CD4-positive, alpha-beta memory T cell (primary cell): ENCODE measurements at regions not wholly inside any gene's neighbourhood (a gene's known extent, or its start where the extent isn't known, plus 50 kb on each side); places are given as distances from the start of the nearest gene placed in this dataset.

ENCODE experiments used
- CTCF ChIA-PET: fragments of 350-600 bp; sonication (Branson Sonifier 250); formaldehyde crosslinking; loops from one replicate; lab custom pipeline; 2021; ENCODE audit warnings: inconsistent platforms; ENCODE audit not compliant: partially characterized antibody; lab: Charles Lee
- POLR2A ChIA-PET: fragments of 350-600 bp; sonication (Branson Sonifier 250); formaldehyde crosslinking; loops from one replicate; lab custom pipeline; 2021; ENCODE audit not compliant: partially characterized antibody; lab: Charles Lee
- DNase-seq, 5 donors: peaks; one replicate each; pipeline versions ENCODE4 v3.0.0 to v3.0.0-alpha.2; 2020 to 2022; ENCODE audit warnings: mixed read lengths in 1 of 5
- H3K27ac ChIP-seq: one replicate; pipeline ENCODE4 v1.7.0; 2013; ENCODE audit warnings: low read depth, low read length
- H3K27me3 ChIP-seq: 2 replicates; pipeline ENCODE4 v1.7.0; 2013; ENCODE audit warnings: mild to moderate bottlenecking, low read length, moderate library complexity; ENCODE audit not compliant: insufficient read depth
- H3K36me3 ChIP-seq: 2 replicates; pipeline ENCODE4 v1.7.0; 2013; ENCODE audit warnings: mild to moderate bottlenecking, low read length, moderate library complexity; ENCODE audit not compliant: insufficient read depth
- H3K4me1 ChIP-seq: 2 replicates; pipeline ENCODE4 v1.7.0; 2013; ENCODE audit warnings: mild to moderate bottlenecking, low read length, moderate library complexity; ENCODE audit not compliant: insufficient read depth
- H3K4me3 ChIP-seq, 2 donors: one replicate each; pipeline ENCODE4 v1.7.0; 2013; ENCODE audit warnings: low read length in 2 of 2, mild to moderate bottlenecking in 1 of 2
- H3K9me3 ChIP-seq, 2 donors: one replicate each; pipeline ENCODE4 v1.7.0; 2013; ENCODE audit warnings: low read length in 2 of 2, control low read depth in 1 of 2; ENCODE audit not compliant: control insufficient read depth in 1 of 2
- H3K27ac Mint-ChIP-seq, 7 donors: one replicate each; pipeline ENCODE4 v1.8.0; 2020 to 2021; ENCODE audit warnings: mixed read lengths in 7 of 7, mild to moderate bottlenecking in 6 of 7, inconsistent platforms in 3 of 7, moderate library complexity in 3 of 7
- H3K27me3 Mint-ChIP-seq, 2 donors: one replicate each; pipeline ENCODE4 v1.8.0; 2020 to 2021; ENCODE audit warnings: mixed read lengths in 2 of 2
- H3K36me3 Mint-ChIP-seq, 2 donors: one replicate each; pipeline ENCODE4 v1.8.0; 2020 to 2021; ENCODE audit warnings: mixed read lengths in 2 of 2, inconsistent platforms in 1 of 2, mild to moderate bottlenecking in 1 of 2
- H3K4me1 Mint-ChIP-seq, 4 donors: one replicate each; pipeline ENCODE4 v1.8.0; 2020 to 2021; ENCODE audit warnings: mixed read lengths in 4 of 4, mild to moderate bottlenecking in 1 of 4
- H3K4me3 Mint-ChIP-seq, 8 donors: one replicate each; pipeline ENCODE4 v1.8.0; 2020 to 2021; ENCODE audit warnings: mixed read lengths in 8 of 8, mild to moderate bottlenecking in 7 of 8, moderate library complexity in 6 of 8, inconsistent platforms in 3 of 8
- H3K9me3 Mint-ChIP-seq, 8 donors: one replicate each; pipeline ENCODE4 v1.8.0; 2020 to 2021; ENCODE audit warnings: mixed read lengths in 8 of 8, mild to moderate bottlenecking in 5 of 8, inconsistent platforms in 3 of 8, moderate library complexity in 1 of 8
- intact Hi-C: fragments of 100-400 bp; cut with micrococcal nuclease; formaldehyde crosslinking; loops from one replicate; pipeline ENCODE4 v1.15.1; 2023

DNA sequence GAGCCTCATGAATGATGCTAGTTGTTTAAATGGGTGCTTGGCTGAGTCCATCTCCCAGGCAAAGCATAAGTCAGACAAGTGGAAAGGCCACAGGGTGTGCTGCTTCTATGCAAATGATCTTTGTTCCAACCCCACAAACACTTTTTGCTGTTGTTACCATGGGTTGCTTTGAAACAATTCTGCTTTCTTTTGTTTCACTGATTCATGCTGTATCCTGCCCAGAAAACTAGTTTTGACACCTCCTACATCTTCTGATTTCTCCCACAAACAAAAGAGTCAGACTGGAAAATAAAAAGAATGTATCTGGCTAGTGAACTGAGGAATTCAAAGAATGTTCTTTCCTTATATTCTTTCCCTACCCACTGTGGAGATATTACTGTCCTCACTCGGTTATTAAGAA, 298.6 kb downstream of the DIRAS2 start:
- POLR2A ChIA-PET = no interaction called here
- no peak overlapping the region for H3K4me3 ChIP-seq
- no peaks in the 10 kb centered on the region for H3K27me3 ChIP-seq
- DNase-seq = no peak
- no peaks in the 10 kb centered on the region for H3K36me3 Mint-ChIP-seq
- H3K4me1 ChIP-seq = no peaks in the 10 kb centered on the region
- peaks cover 0 to 8% (median under 1%) of the 10 kb centered on the region in 8 donors for H3K9me3 Mint-ChIP-seq
- H3K36me3 ChIP-seq = no peaks in the 10 kb centered on the region
- H3K4me3 Mint-ChIP-seq = no peak overlapping the region
- peaks cover 13 to 16% of the 10 kb centered on the region in 2 donors for H3K27me3 Mint-ChIP-seq
- H3K9me3 ChIP-seq = no peaks in the 10 kb centered on the region
- CTCF ChIA-PET = no interaction called here
- no peak overlapping the region for H3K27ac ChIP-seq
- no peak overlapping the region for H3K27ac Mint-ChIP-seq
- no peaks in the 10 kb centered on the region for H3K4me1 Mint-ChIP-seq
- intact Hi-C loops = no loop called here

DNA sequence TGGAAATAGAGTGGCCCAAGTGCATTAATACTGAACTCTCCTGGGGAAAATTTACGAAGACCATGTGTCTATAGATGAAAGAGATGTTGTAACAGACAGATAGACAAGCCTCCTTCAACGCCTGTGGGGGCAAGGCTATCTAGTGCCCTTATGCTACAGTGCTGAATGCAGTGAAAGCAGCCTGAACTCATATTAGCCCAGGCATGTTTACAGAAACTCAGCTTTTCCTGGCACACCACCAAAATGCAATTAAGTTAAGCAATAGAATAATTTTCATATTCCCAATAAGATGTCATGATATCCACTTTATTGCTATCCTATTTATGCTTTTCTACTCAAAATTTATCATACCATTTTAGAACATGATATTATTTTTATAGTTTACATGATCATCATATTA, 277.0 kb downstream of the DIRAS2 start:
- DNase-seq = no peak
- ChIA-PET POLR2A (no interaction called here), CTCF (no interaction called here)
- peaks cover 5 to 10% of the 10 kb centered on the region in 2 donors for H3K27me3 Mint-ChIP-seq
- Histone ChIP-seq H3K27me3 (peaks cover 3% of the 10 kb centered on the region), H3K27ac (no peak overlapping the region), H3K4me1 (no peaks in the 10 kb centered on the region), H3K36me3 (no peaks in the 10 kb centered on the region), H3K4me3 (no peak overlapping the region), H3K9me3 (no peaks in the 10 kb centered on the region)
- intact Hi-C loops = no loop called here
- H3K4me1 Mint-ChIP-seq = no peaks in the 10 kb centered on the region
- no peak overlapping the region for H3K4me3 Mint-ChIP-seq
- no peak overlapping the region for H3K27ac Mint-ChIP-seq
- no peaks in the 10 kb centered on the region for H3K36me3 Mint-ChIP-seq
- no peaks in the 10 kb centered on the region for H3K9me3 Mint-ChIP-seq

DNA sequence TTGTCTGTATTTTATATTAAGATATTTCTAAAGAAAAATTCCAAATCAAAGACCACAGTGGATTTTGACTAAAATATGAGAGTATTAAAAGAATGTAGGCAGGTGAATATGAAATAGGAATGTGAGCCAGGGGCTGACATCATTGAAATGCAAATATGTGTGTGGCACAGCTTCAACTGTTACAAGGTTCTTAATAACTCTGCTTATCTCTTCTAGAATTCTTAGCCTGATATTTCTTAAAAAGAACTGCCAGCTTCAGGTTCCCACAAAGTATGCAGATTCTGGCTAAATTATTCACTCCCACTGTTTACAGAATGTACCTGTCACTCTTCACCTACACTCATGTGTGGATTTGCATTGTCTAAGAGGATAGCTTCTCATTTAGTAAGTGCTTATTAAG, 274.4 kb downstream of the DIRAS2 start:
- no peak for DNase-seq
- ChIA-PET CTCF (no interaction called here), POLR2A (no interaction called here)
- Mint-ChIP-seq H3K9me3 (peaks cover 0 to 2% (median 0%) of the 10 kb centered on the region in 8 donors), H3K27me3 (peaks cover 8 to 9% of the 10 kb centered on the region in 2 donors), H3K4me1 (no peaks in the 10 kb centered on the region), H3K36me3 (no peaks in the 10 kb centered on the region), H3K27ac (no peak overlapping the region), H3K4me3 (no peak overlapping the region)
- Histone ChIP-seq H3K27ac (no peak overlapping the region), H3K9me3 (no peaks in the 10 kb centered on the region), H3K27me3 (peaks cover 3% of the 10 kb centered on the region), H3K4me1 (no peaks in the 10 kb centered on the region), H3K36me3 (no peaks in the 10 kb centered on the region), H3K4me3 (no peak overlapping the region)
- intact Hi-C loops = no loop called here

DNA sequence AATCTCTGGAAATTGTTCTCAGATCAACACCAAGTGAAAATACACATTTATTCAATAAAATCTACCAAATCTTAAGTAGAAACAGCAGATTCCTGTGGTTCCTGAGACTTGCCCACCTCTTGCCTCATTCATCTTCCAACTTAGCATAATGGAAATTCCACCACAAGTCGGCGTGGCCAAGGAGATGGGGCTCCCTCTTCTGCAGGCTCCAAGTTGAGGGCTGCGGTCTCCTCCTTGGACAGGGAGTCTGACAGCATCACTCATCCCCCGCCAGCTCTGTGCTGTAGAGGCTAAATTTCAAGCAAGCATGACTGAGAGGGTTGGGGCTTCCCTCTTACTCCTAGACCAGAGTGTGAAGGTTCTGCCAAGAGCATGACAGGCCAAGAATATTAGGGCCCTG, 273.7 kb downstream of the DIRAS2 start:
- Mint-ChIP-seq H3K4me3 (no peak overlapping the region), H3K27ac (no peak overlapping the region), H3K36me3 (no peaks in the 10 kb centered on the region), H3K9me3 (peaks cover 0 to 2% (median 0%) of the 10 kb centered on the region in 8 donors), H3K27me3 (peaks cover 8 to 9% of the 10 kb centered on the region in 2 donors), H3K4me1 (no peaks in the 10 kb centered on the region)
- Histone ChIP-seq H3K36me3 (no peaks in the 10 kb centered on the region), H3K27ac (no peak overlapping the region), H3K9me3 (no peaks in the 10 kb centered on the region), H3K4me3 (no peak overlapping the region), H3K4me1 (no peaks in the 10 kb centered on the region), H3K27me3 (peaks cover 3% of the 10 kb centered on the region)
- DNase-seq = no peak
- intact Hi-C loops = no loop called here
- ChIA-PET CTCF (no interaction called here), POLR2A (no interaction called here)

DNA sequence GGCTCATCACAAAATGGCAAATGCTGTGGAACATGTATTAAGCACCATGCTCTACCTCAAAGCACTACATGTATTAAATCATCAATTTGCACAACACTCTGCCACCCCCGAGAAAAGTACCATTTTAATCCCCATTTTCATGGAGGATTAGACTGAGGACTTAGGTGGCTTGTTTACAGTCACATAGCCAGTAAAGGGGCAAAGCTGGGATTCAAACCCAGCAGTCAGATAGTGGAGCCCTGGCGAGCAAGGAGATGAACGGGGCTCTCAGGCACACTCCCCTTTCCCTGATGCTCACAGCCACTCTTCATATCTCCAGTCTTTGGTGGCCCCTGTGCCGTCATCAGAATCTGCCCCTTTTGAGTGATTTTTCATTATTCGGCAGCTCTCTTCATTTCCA, 262.9 kb downstream of the DIRAS2 start:
- DNase-seq = no peak
- no peaks in the 10 kb centered on the region for H3K4me1 ChIP-seq
- H3K27ac ChIP-seq = no peak overlapping the region
- no peaks in the 10 kb centered on the region for H3K27me3 ChIP-seq
- POLR2A ChIA-PET = no interaction called here
- Mint-ChIP-seq H3K27ac (no peak overlapping the region), H3K4me3 (no peak overlapping the region), H3K9me3 (no peaks in the 10 kb centered on the region), H3K4me1 (no peaks in the 10 kb centered on the region), H3K36me3 (no peaks in the 10 kb centered on the region), H3K27me3 (peaks cover 6 to 16% of the 10 kb centered on the region in 2 donors)
- no peaks in the 10 kb centered on the region for H3K36me3 ChIP-seq
- H3K4me3 ChIP-seq = no peak overlapping the region
- intact Hi-C loops = no loop called here
- no peaks in the 10 kb centered on the region for H3K9me3 ChIP-seq
- CTCF ChIA-PET = no interaction called here

DNA sequence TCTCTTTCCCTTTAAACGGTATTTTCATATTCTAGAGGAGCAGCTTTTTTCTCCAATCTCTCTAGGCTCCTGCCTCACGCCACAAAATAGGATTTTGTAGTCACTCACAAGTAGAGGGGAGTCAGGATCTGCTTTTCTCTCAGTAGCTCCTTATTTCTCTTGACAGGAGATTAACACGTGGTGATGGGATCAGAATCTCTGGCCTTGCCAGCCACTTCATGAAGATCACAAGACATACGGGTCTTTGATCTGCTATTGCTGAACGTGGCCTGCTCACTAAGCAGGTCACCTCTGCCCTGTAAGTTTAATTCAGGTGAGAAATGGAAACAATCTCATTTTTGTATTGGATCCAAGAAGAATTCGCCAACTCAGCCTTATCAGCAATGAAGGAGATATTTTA, 257.5 kb downstream of the DIRAS2 start:
- POLR2A ChIA-PET = no interaction called here
- peaks cover 3 to 15% of the 10 kb centered on the region in 2 donors for H3K27me3 Mint-ChIP-seq
- no peaks in the 10 kb centered on the region for H3K36me3 Mint-ChIP-seq

DNA sequence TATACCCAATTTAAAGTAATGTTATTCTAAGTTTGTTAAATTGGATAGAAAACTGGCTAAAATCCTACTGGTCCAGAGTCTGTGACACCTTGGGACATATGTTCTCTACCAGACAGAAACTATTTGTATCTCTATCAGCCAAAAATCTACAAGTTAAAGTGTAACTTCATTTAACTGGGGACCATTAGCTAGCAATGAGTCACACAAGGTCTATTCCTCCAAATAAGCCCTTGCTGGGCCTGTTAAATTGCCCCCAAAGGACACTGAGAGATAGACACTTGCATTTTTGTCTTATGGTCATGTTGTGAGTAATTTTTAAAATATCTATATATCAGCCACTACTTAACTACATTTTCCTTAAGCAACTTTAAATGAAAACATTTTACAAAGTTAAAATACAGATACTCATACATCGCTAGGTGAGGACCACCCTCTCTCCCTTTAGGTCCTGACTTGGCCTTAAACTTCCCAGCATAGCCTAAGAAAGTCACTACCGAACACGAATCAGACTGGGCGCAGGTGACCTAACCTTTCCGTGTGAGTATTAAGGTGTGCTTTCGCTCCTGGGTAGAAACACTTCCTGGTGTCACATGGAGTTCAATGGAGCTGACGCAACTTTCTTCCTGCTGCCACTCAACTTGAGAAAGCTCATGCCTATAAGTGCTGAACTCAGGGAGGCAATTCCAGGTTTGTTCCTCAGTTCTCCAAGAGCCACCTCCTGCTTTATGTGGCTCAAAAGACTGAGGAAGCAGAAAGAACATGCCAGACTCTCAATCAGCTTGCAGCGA, 249.1 kb downstream of the DIRAS2 start:
- Mint-ChIP-seq H3K27me3 (peaks cover 7 to 8% of the 10 kb centered on the region in 2 donors), H3K4me1 (no peaks in the 10 kb centered on the region), H3K27ac (no peak overlapping the region), H3K4me3 (no peak overlapping the region), H3K36me3 (no peaks in the 10 kb centered on the region), H3K9me3 (no peaks in the 10 kb centered on the region)
- H3K9me3 ChIP-seq = no peaks in the 10 kb centered on the region
- no peaks in the 10 kb centered on the region for H3K27me3 ChIP-seq
- H3K4me3 ChIP-seq = no peak overlapping the region
- H3K36me3 ChIP-seq = no peaks in the 10 kb centered on the region
- no peak for DNase-seq
- CTCF ChIA-PET = no interaction called here
- H3K4me1 ChIP-seq = no peaks in the 10 kb centered on the region
- no peak overlapping the region for H3K27ac ChIP-seq
- intact Hi-C loops = no loop called here
- POLR2A ChIA-PET = no interaction called here

More for the DNA sequence above, 257.5 kb downstream of the DIRAS2 start:
- H3K27me3 ChIP-seq = no peaks in the 10 kb centered on the region
- H3K4me3 Mint-ChIP-seq = no peak overlapping the region
- intact Hi-C loops = no loop called here
- CTCF ChIA-PET = no interaction called here
- H3K9me3 ChIP-seq = no peaks in the 10 kb centered on the region
- DNase-seq = no peak
- H3K36me3 ChIP-seq = no peaks in the 10 kb centered on the region
- H3K4me1 ChIP-seq = no peaks in the 10 kb centered on the region
- H3K9me3 Mint-ChIP-seq = no peaks in the 10 kb centered on the region
- H3K27ac Mint-ChIP-seq = no peak overlapping the region
- H3K4me3 ChIP-seq = no peak overlapping the region
- H3K4me1 Mint-ChIP-seq = no peaks in the 10 kb centered on the region
- H3K27ac ChIP-seq = no peak overlapping the region
